ENCODE measurements at regions not wholly inside any gene's neighbourhood (a gene's known extent, or its start where the extent isn't known, plus 50 kb on each side); places are given as distances from the start of the nearest gene placed in this dataset.
"Not testable (repeated sequence)": the region's sequence is repeated elsewhere in the genome, so short reads cannot be mapped to it uniquely, and the experiment has no call there.

- DNase-seq: no peak
These were observed 592.3 kb downstream of the SH2D4B start for GRCh38 chr10:81130014-81130413.

DNA sequence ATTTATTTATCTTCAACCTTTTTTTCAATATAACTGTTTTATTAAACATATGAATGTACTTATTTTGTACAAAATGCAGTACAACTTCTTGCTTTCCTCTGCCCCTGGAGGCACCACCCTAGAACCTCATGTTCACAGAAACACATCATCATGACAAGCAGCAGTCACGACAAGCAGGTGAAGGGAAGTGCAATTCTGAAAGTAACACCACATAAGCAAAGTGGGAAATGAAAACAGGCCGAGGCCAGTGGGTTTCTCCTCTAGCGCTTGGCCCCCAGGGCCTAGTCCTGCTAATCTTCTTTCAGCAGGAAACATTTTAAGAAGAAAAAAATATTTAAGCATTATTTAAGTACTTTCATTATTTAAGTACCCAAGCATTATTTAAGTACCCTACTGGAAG, 598.1 kb downstream of the SH2D4B start:
- DNase-seq: no peak

GRCh38 chr10:81136261-81136660, 598.6 kb downstream of the SH2D4B start:
- DNase-seq: no peak

GRCh38 chr10:81145975-81146374, 608.3 kb downstream of the SH2D4B start:
- DNase-seq: no peak

- DNase-seq: no peak
These were observed 608.7 kb downstream of the SH2D4B start for GRCh38 chr10:81146436-81146835.

DNA sequence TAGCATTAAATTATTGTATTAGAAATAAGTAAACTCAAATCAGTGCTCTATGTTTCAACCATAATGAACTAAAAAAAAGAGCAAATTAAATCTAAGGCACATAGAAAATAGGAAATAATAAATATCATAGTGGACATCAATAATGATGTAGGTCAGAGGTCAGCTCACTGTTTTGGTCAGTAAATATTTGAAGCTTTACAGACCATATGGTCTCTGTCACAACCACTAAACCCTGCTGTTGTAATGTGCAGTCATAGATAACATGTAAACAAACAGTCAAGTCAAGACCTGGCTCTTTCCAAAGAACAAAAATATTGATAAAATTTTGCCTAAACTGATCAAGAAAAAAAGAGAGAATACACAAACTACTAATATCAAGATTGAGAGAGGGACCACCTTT, 615.0 kb downstream of the SH2D4B start:
- DNase-seq: no peak

- no peak for DNase-seq
These were observed 620.0 kb downstream of the SH2D4B start for GRCh38 chr10:81157681-81158080.

DNA sequence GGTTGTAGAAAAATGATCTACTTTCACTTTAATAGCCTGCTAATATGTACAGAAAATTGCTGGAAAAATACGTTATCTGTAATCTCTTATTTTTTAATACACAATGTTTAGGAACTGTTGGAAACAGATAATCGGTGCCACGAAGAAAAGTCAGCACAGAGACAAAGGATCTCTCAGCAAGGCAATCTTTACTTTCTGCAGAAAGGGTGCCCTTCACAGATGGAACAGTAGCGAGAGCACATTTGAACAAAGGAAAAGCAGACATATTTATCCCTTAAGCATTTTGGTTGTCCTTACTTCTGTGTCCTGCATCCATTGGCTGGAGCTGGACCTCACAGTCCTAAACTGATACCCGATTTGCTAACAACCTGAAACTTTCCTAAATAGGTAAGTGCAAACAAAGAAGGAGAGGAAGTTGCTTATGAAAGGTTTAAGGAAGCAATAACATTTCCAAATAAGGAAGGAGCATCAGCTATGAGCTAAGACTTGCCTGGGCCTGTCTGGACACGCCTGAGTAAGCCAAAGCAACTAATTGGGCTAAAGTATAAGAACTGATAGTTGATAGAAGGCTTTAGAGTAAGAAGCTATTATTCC, 640.0 kb downstream of the SH2D4B start:
- no peak for DNase-seq

DNA sequence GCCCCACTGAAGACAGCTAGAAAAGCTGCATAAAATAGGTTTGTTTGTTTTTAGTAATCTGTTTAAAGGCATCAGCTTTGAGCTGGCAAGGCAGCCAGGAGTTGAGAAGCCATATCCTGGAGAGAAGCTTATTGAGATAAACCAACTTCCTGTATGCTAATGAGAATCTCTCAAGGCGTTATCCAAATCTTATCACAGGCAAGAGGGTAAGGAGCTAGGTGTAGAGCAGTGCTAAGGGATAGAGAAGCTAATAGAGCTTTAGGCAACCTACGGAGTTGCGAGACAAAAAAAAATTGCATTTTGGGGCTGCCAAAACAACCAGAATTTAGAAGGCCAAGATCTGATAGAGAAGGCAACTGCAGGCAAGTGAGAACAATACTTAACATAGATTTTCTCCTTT, 641.6 kb downstream of the SH2D4B start:
- no peak for DNase-seq

DNA sequence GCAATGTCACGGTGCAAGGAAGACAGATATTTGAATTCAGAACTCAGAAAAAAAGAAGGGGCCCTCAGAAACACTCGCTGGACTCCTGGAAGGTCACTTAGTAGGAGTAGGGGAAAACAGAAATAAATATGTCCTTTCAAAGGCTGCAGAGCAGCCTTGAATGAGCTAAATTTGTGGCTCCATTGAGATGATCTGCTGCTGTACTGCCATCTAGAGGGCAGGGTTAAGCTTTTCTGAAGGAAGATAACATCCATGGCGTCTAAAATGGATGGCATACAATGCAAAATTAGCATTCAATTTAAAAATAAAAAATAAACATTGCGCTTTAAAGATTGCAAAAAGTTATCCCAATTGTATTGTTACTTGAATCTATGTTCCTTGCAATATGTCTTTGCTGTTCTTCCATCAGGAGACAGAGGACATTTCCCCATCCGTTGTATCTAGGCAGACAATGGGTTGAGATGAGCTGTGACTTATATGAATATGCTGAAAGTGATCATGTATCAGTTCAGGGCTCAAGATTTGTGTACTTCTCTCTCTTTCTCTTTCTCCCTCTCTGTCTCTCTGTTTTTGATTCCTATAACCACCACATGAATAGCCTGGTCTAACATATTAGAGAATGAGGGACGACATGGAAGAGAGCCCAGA, 642.2 kb downstream of the SH2D4B start:
- peak; percentile 0 for DNase-seq

GRCh38 chr10:81182296-81182695, 644.6 kb downstream of the SH2D4B start:
- DNase-seq: no peak

DNA sequence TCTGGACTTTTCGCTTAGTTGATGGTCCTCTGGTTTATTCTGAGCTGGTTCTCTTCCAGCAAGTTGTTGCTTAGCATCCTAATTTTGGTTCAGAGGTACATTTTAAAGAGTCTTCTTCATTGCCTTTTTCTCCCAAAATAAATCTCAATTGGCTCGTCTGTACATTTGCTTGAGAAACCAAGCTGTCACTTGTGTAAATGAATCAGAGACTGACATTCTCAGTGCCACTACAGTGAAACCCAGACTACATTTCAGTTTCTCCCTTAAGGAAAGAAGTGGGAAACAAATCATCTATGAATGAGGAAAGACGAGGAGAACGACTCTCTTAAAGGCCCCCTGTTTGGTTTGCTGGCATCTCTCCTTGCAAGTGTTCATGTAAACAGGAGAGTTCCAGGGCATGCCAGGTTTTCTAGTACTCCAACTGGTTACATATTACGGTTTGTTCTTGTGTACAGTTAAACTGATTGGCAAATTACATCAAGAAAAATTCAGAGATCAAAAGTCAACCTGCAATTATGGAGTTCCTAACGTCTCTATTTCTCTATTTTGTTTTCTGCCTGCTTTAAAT, 654.6 kb downstream of the SH2D4B start:
- no peak for DNase-seq

DNA sequence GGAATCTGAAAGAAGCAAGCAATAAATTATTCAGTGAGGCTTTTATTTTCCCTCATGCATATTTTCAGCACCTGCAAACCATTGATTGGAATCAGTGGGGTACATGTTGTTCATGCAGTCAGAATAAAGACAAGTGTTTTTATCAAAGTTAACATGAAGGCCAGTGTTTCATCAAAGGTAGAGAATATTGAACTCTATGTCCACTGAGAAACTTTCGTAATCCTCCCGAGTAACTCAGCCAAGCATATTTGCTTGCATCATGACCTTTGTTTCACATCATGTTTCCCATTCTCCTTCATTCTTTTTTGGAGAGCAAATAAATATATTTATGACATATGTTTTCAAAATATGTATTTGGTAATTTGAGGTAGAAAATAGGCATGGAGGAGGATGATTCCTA, 663.1 kb downstream of the SH2D4B start:
- DNase-seq: no peak

- DNase-seq: not testable (repeated sequence)
These were observed 667.6 kb upstream of the NRG3 start for GRCh38 chr10:81207359-81207758.

DNA sequence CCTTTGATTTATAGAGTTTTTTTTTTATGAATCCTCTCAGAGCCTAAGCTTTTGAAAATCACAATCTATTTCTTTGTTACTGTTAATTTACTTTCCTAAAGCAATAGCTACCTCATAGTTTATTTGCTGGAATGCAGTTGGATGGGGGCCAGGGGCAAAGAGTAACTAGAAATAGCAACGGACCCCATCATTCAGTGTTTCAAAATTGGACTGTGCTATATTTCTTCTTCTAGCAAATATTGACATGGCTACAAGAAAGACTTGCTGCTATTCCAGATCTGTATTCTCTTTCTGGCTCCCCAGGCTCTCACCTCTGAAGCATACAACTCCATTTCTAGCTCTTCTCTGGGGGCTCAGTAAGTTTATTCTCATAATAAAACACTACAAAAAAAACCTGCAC, 661.6 kb upstream of the NRG3 start:
- no peak for DNase-seq

- DNase-seq: no peak
These were observed 659.5 kb upstream of the NRG3 start for GRCh38 chr10:81215498-81215897.

- no peak for DNase-seq
These were observed 658.0 kb upstream of the NRG3 start for GRCh38 chr10:81216949-81217348.

DNA sequence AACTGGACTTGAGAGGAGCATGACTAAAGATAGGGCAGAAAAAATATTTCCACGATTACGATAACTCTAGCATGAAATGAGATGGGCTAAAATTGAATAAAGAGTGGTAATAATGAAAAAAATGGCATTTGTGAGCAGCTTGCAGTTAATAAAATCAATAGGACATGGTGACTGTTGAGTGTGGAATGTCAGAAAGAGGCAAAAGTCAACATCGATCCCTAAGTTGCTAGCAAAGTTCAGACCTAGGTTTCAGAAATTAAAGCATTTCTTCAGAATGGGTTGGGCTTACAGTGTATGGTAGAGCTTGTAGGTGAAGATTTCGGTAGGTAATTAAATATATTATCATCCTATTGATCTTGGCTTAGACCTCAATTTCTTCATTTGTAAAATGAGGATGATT, 656.7 kb upstream of the NRG3 start:
- no peak for DNase-seq

DNA sequence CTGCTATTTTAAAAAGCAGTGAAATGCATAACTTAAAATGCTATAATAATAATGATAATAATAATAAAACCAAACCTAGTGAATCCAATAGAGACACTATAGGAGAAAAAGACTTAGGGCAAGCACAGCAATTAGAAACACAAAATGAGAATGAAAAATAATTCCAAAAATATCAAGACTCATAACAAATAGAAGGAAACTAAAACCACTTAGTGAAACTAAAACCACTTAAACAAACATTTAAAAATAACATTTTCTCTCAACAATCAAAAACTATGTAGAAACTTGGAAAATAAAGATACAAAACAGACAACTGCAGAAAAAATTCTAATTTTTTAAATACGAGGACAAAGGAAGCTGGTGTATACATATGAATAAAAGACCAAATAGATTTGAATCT, 655.2 kb upstream of the NRG3 start:
- DNase-seq: no peak

DNA sequence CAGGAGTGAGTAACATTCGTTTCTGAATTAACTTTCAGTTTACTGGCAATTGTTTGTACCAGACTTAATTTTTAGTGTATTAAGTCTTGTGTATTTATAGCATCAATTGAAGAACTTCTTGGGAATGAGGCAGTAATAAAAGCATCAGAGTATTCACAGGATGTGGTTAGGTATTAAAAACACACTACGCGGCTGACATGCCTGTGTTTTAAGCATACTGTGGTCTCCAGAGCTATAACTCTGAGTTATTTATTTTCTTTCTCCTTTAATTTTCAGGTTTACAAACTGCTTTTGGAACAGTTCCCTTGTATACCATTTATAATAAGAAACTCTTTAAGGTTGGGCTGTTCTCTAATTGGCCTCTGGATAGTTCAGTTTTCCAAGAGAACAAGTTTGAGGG, 626.1 kb upstream of the NRG3 start:
- DNase-seq: no peak

- no peak for DNase-seq
These were observed 623.4 kb upstream of the NRG3 start for GRCh38 chr10:81251457-81252115.

GRCh38 chr10:81264991-81265390, 610.0 kb upstream of the NRG3 start:
- DNase-seq: not testable (repeated sequence)

- DNase-seq: no peak
These were observed 604.9 kb upstream of the NRG3 start for GRCh38 chr10:81270051-81270450.

Measured in NCI-H69 (cell line).